OCI-LY7 (cell line): ENCODE measurements at regions not wholly inside any gene's neighbourhood (a gene's known extent, or its start where the extent isn't known, plus 50 kb on each side); places are given as distances from the start of the nearest gene placed in this dataset.

Experiments used
- BruUV-seq: library from RNA; stranded (reverse); fragments of 400-500 nt; replicated peaks from 2 replicates; lab custom pipeline; 2021; lab: Mats Ljungman, UMichigan
- CTCF ChIA-PET: fragments of 300-600 bp; sonication (Branson Sonifier 250); formaldehyde crosslinking; loops from one replicate; lab custom pipeline; 2022; ENCODE audit warnings: antibody characterized with exemption; ENCODE audit not compliant: unreplicated experiment; lab: Charles Lee
- POLR2A ChIA-PET: fragments of 300-600 bp; sonication (Branson Sonifier 250); formaldehyde crosslinking; loops from one replicate; lab custom pipeline; 2022; ENCODE audit warnings: antibody characterized with exemption; lab: Charles Lee
- DNase-seq: peaks from one replicate; pipeline ENCODE4 v3.0.0-alpha.2; 2015; ENCODE audit warnings: low spot score
- H2AFZ ChIP-seq: fragments of 200-600 bp; sonication (generic), shearing (Covaris generic); 2 replicates; pipeline ENCODE4 v1.6.1; 2014; ENCODE audit warnings: mild to moderate bottlenecking, antibody characterized with exemption, low read length, moderate library complexity
- H3K27ac ChIP-seq: fragments of 200-600 bp; sonication (generic); 2 replicates; pipeline ENCODE4 v1.5.1; 2014; ENCODE audit warnings: mixed run types, low read depth, mild to moderate bottlenecking, moderate library complexity, low read length, inconsistent platforms; ENCODE audit not compliant: poor library complexity, severe bottlenecking
- H3K36me3 ChIP-seq: fragments of 200-600 bp; sonication (generic); 2 replicates; pipeline ENCODE4 v1.6.1; 2014; ENCODE audit warnings: mild to moderate bottlenecking, antibody characterized with exemption, low read length, moderate library complexity, mixed read lengths; ENCODE audit not compliant: insufficient read depth
- H3K4me1 ChIP-seq: fragments of 200-600 bp; sonication (generic); 2 replicates; pipeline ENCODE4 v1.5.1; 2014; ENCODE audit warnings: mild to moderate bottlenecking, low read length; ENCODE audit not compliant: insufficient read depth, poor library complexity, severe bottlenecking
- H3K4me2 ChIP-seq: fragments of 200-600 bp; sonication (generic); 2 replicates; pipeline ENCODE4 v1.6.1; 2014; ENCODE audit warnings: mild to moderate bottlenecking, low read length
- H3K4me3 ChIP-seq: fragments of 200-600 bp; sonication (generic); 2 replicates; pipeline ENCODE4 v1.5.1; 2014; ENCODE audit warnings: mild to moderate bottlenecking, low read depth, low read length; ENCODE audit not compliant: poor library complexity, severe bottlenecking
- H3K79me2 ChIP-seq: fragments of 200-600 bp; sonication (generic); 2 replicates; pipeline ENCODE4 v1.6.1; 2016; ENCODE audit warnings: low read depth, mild to moderate bottlenecking, low read length, moderate library complexity, mixed read lengths; ENCODE audit not compliant: insufficient read depth
- H3K9me2 ChIP-seq: fragments of 200-600 bp; sonication (generic); 2 replicates; pipeline ENCODE4 v1.6.1; 2016; ENCODE audit warnings: mild to moderate bottlenecking, low read length, mixed read lengths; ENCODE audit not compliant: insufficient read depth
- H3K9me3 ChIP-seq: fragments of 200-600 bp; sonication (generic); 2 replicates; pipeline ENCODE4 v1.6.1; 2014; ENCODE audit warnings: mild to moderate bottlenecking, mixed run types, low read length, mixed read lengths
- H4K20me1 ChIP-seq: fragments of 200-600 bp; sonication (generic); 2 replicates; pipeline ENCODE4 v1.6.1; 2014; ENCODE audit warnings: mild to moderate bottlenecking, antibody characterized with exemption, low read length, moderate library complexity, mixed read lengths; ENCODE audit not compliant: insufficient read depth
- EZH2phosphoT487 ChIP-seq: fragments of 200-600 bp; sonication (generic); IDR thresholded peaks from 2 replicates; pipeline ENCODE4 v1.6.1; 2018; ENCODE audit warnings: low read depth, borderline replicate concordance, mild to moderate bottlenecking, mixed run types, antibody characterized with exemption, low read length, moderate library complexity, mixed read lengths
- intact Hi-C: fragments of 100-400 bp; cut with micrococcal nuclease; formaldehyde crosslinking; loops from one replicate; pipeline ENCODE4 v1.10.0; 2022; ENCODE audit not compliant: unreplicated experiment
- TF ChIP-seq, protein P1 (sequence below): fragments of 200-600 bp; sonication (generic); conservative IDR thresholded peaks from 2 replicates; pipeline ENCODE4 v1.5.1; 2014; ENCODE audit warnings: mild to moderate bottlenecking, antibody characterized with exemption, low read length, moderate library complexity, mixed read lengths

- Histone ChIP-seq H3K79me2 (no peaks in the 10 kb centered on the region), H3K27ac (no peak overlapping the region), H4K20me1 (no peaks in the 10 kb centered on the region), H3K9me2 (no peaks in the 10 kb centered on the region), H3K4me3 (no peak overlapping the region), H3K4me2 (no peak overlapping the region), H3K9me3 (no peaks in the 10 kb centered on the region), H2AFZ (no peak overlapping the region), H3K36me3 (no peaks in the 10 kb centered on the region), H3K4me1 (no peaks in the 10 kb centered on the region)
- TF ChIP-seq, protein P1, sequence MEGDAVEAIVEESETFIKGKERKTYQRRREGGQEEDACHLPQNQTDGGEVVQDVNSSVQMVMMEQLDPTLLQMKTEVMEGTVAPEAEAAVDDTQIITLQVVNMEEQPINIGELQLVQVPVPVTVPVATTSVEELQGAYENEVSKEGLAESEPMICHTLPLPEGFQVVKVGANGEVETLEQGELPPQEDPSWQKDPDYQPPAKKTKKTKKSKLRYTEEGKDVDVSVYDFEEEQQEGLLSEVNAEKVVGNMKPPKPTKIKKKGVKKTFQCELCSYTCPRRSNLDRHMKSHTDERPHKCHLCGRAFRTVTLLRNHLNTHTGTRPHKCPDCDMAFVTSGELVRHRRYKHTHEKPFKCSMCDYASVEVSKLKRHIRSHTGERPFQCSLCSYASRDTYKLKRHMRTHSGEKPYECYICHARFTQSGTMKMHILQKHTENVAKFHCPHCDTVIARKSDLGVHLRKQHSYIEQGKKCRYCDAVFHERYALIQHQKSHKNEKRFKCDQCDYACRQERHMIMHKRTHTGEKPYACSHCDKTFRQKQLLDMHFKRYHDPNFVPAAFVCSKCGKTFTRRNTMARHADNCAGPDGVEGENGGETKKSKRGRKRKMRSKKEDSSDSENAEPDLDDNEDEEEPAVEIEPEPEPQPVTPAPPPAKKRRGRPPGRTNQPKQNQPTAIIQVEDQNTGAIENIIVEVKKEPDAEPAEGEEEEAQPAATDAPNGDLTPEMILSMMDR: no peak
- TF ChIP-seq EZH2phosphoT487: no peak
- ChIA-PET CTCF (no interaction called here), POLR2A (no interaction called here)
- intact Hi-C loops: no loop called here
- DNase-seq: no peak
- BruUV-seq: no TSS peak
These were observed 1469.7 kb downstream of the BRD1 start for GRCh38 chr22:48357961-48358360.

DNA sequence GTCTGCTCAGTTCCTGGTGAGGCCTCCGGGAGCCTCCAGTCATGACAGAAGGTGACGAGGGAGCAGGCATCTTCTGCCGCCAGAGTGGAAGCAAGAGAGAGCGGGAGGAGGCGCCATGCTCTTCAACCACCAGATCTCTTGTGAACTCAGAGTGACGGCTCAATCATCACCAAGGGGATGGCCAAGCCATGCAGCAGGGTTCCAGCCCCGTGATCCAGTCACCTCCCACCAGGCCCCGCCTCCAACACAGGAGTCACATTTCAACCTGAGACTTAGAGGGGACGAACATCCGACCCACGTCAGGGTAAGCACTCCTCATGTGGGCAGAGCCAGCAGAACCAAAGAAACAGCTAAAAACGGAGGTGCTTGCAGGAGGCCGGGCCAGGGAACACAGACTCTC lies 1470.5 kb downstream of the BRD1 start:
- no peaks in the 10 kb centered on the region for H3K9me2 ChIP-seq
- TF ChIP-seq, protein P1: no peak
- TF ChIP-seq EZH2phosphoT487: no peak
- no peak overlapping the region for H3K4me3 ChIP-seq
- H3K4me2 ChIP-seq: no peak overlapping the region
- H4K20me1 ChIP-seq: no peaks in the 10 kb centered on the region
- intact Hi-C loops: no loop called here
- no peak for DNase-seq
- no peaks in the 10 kb centered on the region for H3K36me3 ChIP-seq
- no peak overlapping the region for H2AFZ ChIP-seq
- CTCF ChIA-PET: no interaction called here
- BruUV-seq: no TSS peak
- POLR2A ChIA-PET: no interaction called here
- H3K9me3 ChIP-seq: no peaks in the 10 kb centered on the region
- no peak overlapping the region for H3K27ac ChIP-seq
- no peaks in the 10 kb centered on the region for H3K79me2 ChIP-seq
- H3K4me1 ChIP-seq: peaks cover 1% of the 10 kb centered on the region

DNA sequence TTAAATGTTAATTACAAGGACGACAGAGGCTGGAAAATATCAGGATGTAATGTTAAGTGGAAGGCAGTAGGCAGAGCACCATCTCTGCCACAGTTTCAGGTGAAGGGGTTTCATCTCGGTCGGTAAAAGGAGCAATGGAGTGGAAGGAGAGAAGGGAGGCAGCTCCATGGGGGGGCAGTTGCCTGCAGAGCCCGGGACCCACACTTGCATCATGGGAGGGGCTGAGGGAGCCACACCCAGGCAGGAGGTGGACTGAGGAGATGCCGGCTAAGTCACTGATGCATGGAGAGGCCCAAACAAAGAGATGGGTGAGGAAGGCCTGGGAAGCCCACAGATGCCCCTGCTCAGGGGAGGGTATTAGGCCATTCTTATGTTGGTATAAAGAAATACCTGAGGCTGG lies 1470.9 kb downstream of the BRD1 start:
- no peak for TF ChIP-seq EZH2phosphoT487
- TF ChIP-seq, protein P1: no peak
- intact Hi-C loops: no loop called here
- ChIA-PET POLR2A (no interaction called here), CTCF (no interaction called here)
- no TSS peak for BruUV-seq
- H2AFZ ChIP-seq: no peak overlapping the region
- no peaks in the 10 kb centered on the region for H3K36me3 ChIP-seq
- no peak for DNase-seq
- no peak overlapping the region for H3K27ac ChIP-seq
- H3K4me2 ChIP-seq: no peak overlapping the region
- no peaks in the 10 kb centered on the region for H3K79me2 ChIP-seq
- peaks cover 4% of the 10 kb centered on the region for H3K4me1 ChIP-seq
- H4K20me1 ChIP-seq: no peaks in the 10 kb centered on the region
- no peaks in the 10 kb centered on the region for H3K9me2 ChIP-seq
- H3K4me3 ChIP-seq: no peak overlapping the region
- H3K9me3 ChIP-seq: no peaks in the 10 kb centered on the region
